ENCODE measurements at regions not wholly inside any gene's neighbourhood (a gene's known extent, or its start where the extent isn't known, plus 50 kb on each side); places are given as distances from the start of the nearest gene placed in this dataset.

- no peak for TF ChIP-seq CTCF (conservative IDR thresholded peaks at IDR 0.05)
- Mint-ChIP-seq H3K9me3 (no peaks in the 10 kb centered on the region), H3K4me1 (no peaks in the 10 kb centered on the region), H3K27ac (ENCODE audit: unreplicated experiment) (no peak overlapping the region), H3K36me3 (ENCODE audit: low read depth) (no peaks in the 10 kb centered on the region), H3K4me3 (no peak overlapping the region), H3K27me3 (ENCODE audit: low read depth) (no peaks in the 10 kb centered on the region)
- no peak for DNase-seq (ENCODE audit: low read depth, low spot score)
Observed at GRCh38 chr10:55870186-55870585, 490.9 kb downstream of the ZWINT start.

GRCh38 chr10:55867848-55868247, 493.2 kb downstream of the ZWINT start:
- no peak for TF ChIP-seq CTCF (conservative IDR thresholded peaks at IDR 0.05)

GRCh38 chr10:55858730-55859129, 502.3 kb downstream of the ZWINT start:
- peaks cover 16% of the 10 kb centered on the region for H3K9me3 Mint-ChIP-seq
- H3K27me3 Mint-ChIP-seq (ENCODE audit: low read depth) = no peaks in the 10 kb centered on the region
- no peak overlapping the region for H3K4me3 Mint-ChIP-seq
- no peak overlapping the region for H3K27ac Mint-ChIP-seq (ENCODE audit: unreplicated experiment)
- no peaks in the 10 kb centered on the region for H3K4me1 Mint-ChIP-seq
- peaks cover 3% of the 10 kb centered on the region for H3K36me3 Mint-ChIP-seq (ENCODE audit: low read depth)
- no peak for DNase-seq (ENCODE audit: low read depth, low spot score)
- TF ChIP-seq CTCF (conservative IDR thresholded peaks at IDR 0.05) = no peak

More at GRCh38 chr10:55867848-55868247, 493.2 kb downstream of the ZWINT start:
- H3K4me1 Mint-ChIP-seq = no peaks in the 10 kb centered on the region
- H3K27me3 Mint-ChIP-seq (ENCODE audit: low read depth) = no peaks in the 10 kb centered on the region
- DNase-seq (ENCODE audit: low read depth, low spot score) = no peak
- H3K36me3 Mint-ChIP-seq (ENCODE audit: low read depth) = no peaks in the 10 kb centered on the region
- no peak overlapping the region for H3K4me3 Mint-ChIP-seq
- H3K9me3 Mint-ChIP-seq = peaks cover 2% of the 10 kb centered on the region
- H3K27ac Mint-ChIP-seq (ENCODE audit: unreplicated experiment) = no peak overlapping the region

GRCh38 chr10:55852900-55853299, 508.2 kb downstream of the ZWINT start:
- no peaks in the 10 kb centered on the region for H3K27me3 Mint-ChIP-seq (ENCODE audit: low read depth)
- no peak for TF ChIP-seq CTCF (conservative IDR thresholded peaks at IDR 0.05)
- DNase-seq (ENCODE audit: low read depth, low spot score) = no peak
- no peaks in the 10 kb centered on the region for H3K36me3 Mint-ChIP-seq (ENCODE audit: low read depth)
- no peaks in the 10 kb centered on the region for H3K4me1 Mint-ChIP-seq
- no peak overlapping the region for H3K27ac Mint-ChIP-seq (ENCODE audit: unreplicated experiment)
- no peaks in the 10 kb centered on the region for H3K9me3 Mint-ChIP-seq
- H3K4me3 Mint-ChIP-seq = no peak overlapping the region

GRCh38 chr10:55837273-55837672, 523.8 kb downstream of the ZWINT start:
- TF ChIP-seq CTCF (conservative IDR thresholded peaks at IDR 0.05) = no peak
- Mint-ChIP-seq H3K4me3 (no peak overlapping the region), H3K27ac (ENCODE audit: unreplicated experiment) (no peak overlapping the region), H3K36me3 (ENCODE audit: low read depth) (no peaks in the 10 kb centered on the region), H3K9me3 (no peaks in the 10 kb centered on the region), H3K27me3 (ENCODE audit: low read depth) (no peaks in the 10 kb centered on the region), H3K4me1 (no peaks in the 10 kb centered on the region)
- no peak for DNase-seq (ENCODE audit: low read depth, low spot score)

GRCh38 chr10:55822096-55822495, 539.0 kb downstream of the ZWINT start:
- no peak for DNase-seq (ENCODE audit: low read depth, low spot score)
- H3K4me1 Mint-ChIP-seq = no peaks in the 10 kb centered on the region
- no peaks in the 10 kb centered on the region for H3K36me3 Mint-ChIP-seq (ENCODE audit: low read depth)
- H3K4me3 Mint-ChIP-seq = no peak overlapping the region
- TF ChIP-seq CTCF (conservative IDR thresholded peaks at IDR 0.05) = no peak
- H3K27ac Mint-ChIP-seq (ENCODE audit: unreplicated experiment) = no peak overlapping the region
- peaks cover 16% of the 10 kb centered on the region for H3K9me3 Mint-ChIP-seq
- H3K27me3 Mint-ChIP-seq (ENCODE audit: low read depth) = no peaks in the 10 kb centered on the region
